Adrenal gland (tissue), 5 donors: ENCODE measurements at regions not wholly inside any gene's neighbourhood (a gene's known extent, or its start where the extent isn't known, plus 50 kb on each side); places are given as distances from the start of the nearest gene placed in this dataset.

Experiments used
- POLR2A ChIP-seq, 2 donors: fragments of 450-650 bp; IDR thresholded peaks; one replicate each; pipeline ENCODE4 v1.6.1; 2017; ENCODE audit warnings: antibody characterized with exemption in 2 of 2, mild to moderate bottlenecking in 2 of 2, moderate library complexity in 1 of 2
- TF ChIP-seq, protein P1 (sequence below), 6 experiments: fragments of 450-650 bp in 4 of 6; fragments of 200-600 bp in 2 of 6; sonication (generic) in 1 of 6; IDR thresholded peaks; 1 replicate in 5 of 6; 2 replicates in 1 of 6; pipeline versions ENCODE4 v1.5.1 to v1.8.0; 2016 to 2021; ENCODE audit warnings: antibody characterized with exemption in 6 of 6, mild to moderate bottlenecking in 2 of 6, moderate library complexity in 1 of 6
- donor health status: DM: no; HTN: no; CAD: no.

DNA sequence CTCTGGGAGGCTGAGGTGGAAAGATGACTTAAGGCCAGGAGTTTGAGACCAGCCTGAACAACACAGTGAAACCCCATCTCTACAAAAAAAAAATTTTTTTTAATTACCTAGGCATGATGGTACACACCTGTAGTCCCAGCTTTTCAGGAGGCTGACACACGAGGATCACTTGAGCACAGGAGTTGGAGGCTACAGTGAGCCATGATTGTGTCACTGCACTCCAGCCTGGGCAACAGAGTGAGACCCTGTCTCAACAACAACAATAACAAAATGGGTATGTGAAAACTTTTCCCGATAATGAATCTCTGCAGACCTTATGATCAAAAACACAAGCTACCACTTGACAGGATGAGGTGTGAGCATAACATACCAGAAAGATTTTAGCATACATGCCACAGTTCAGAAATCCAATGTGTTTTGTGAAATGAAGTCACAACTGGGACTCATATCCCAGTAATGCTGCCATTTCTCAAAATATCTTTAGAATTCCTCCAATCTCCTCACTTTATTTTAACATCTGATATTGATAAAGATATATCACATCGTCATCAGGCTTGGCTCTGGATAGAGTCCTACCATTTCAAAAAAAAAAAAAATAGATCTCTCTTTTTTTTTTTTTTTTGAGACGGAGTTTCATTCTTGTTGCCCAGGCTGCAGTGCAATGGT is 74.0 kb upstream of the PELI1 start:
- TF ChIP-seq POLR2A (IDR thresholded peaks at IDR 0.05): no peak
- TF ChIP-seq, protein P1, sequence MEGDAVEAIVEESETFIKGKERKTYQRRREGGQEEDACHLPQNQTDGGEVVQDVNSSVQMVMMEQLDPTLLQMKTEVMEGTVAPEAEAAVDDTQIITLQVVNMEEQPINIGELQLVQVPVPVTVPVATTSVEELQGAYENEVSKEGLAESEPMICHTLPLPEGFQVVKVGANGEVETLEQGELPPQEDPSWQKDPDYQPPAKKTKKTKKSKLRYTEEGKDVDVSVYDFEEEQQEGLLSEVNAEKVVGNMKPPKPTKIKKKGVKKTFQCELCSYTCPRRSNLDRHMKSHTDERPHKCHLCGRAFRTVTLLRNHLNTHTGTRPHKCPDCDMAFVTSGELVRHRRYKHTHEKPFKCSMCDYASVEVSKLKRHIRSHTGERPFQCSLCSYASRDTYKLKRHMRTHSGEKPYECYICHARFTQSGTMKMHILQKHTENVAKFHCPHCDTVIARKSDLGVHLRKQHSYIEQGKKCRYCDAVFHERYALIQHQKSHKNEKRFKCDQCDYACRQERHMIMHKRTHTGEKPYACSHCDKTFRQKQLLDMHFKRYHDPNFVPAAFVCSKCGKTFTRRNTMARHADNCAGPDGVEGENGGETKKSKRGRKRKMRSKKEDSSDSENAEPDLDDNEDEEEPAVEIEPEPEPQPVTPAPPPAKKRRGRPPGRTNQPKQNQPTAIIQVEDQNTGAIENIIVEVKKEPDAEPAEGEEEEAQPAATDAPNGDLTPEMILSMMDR (IDR thresholded peaks at IDR 0.05): no peak
